ENCODE measurements at regions not wholly inside any gene's neighbourhood (a gene's known extent, or its start where the extent isn't known, plus 50 kb on each side); places are given as distances from the start of the nearest gene placed in this dataset.
"Not testable (repeated sequence)": the region's sequence is repeated elsewhere in the genome, so short reads cannot be mapped to it uniquely, and the experiment has no call there.

- no peaks in the 10 kb centered on the region for H3K27me3 ChIP-seq (ENCODE audit: control insufficient read depth in 3 of 3, insufficient read depth in 3 of 3, low read length in 2 of 3)
- H3K9ac ChIP-seq (ENCODE audit: insufficient read depth in 1 of 2, low read length in 2 of 2), result no peak overlapping the region
- H3K36me3 ChIP-seq (ENCODE audit: control insufficient read depth in 4 of 4, insufficient read depth in 4 of 4, low read length in 4 of 4), result no peaks in the 10 kb centered on the region
- DNase-seq, result no peak
- no peaks in the 10 kb centered on the region for H3K4me1 ChIP-seq (ENCODE audit: control insufficient read depth in 5 of 5, insufficient read depth in 5 of 5, low read length in 5 of 5)
- no peak overlapping the region for H3K27ac ChIP-seq (ENCODE audit: low read depth in 1 of 2, low read length in 1 of 2)
- 62 to 76% methylated on average over 1 of the region's 1 CpG for WGBS, 2 donors
- H3K4me3 ChIP-seq, result no peak overlapping the region
- no peak for ATAC-seq (ENCODE audit: insufficient read depth, low FRiP score)
- H3K9me3 ChIP-seq (ENCODE audit: control insufficient read depth in 4 of 4, insufficient read depth in 3 of 4, low read length in 3 of 4), result no peaks in the 10 kb centered on the region
- TF ChIP-seq, protein P1, sequence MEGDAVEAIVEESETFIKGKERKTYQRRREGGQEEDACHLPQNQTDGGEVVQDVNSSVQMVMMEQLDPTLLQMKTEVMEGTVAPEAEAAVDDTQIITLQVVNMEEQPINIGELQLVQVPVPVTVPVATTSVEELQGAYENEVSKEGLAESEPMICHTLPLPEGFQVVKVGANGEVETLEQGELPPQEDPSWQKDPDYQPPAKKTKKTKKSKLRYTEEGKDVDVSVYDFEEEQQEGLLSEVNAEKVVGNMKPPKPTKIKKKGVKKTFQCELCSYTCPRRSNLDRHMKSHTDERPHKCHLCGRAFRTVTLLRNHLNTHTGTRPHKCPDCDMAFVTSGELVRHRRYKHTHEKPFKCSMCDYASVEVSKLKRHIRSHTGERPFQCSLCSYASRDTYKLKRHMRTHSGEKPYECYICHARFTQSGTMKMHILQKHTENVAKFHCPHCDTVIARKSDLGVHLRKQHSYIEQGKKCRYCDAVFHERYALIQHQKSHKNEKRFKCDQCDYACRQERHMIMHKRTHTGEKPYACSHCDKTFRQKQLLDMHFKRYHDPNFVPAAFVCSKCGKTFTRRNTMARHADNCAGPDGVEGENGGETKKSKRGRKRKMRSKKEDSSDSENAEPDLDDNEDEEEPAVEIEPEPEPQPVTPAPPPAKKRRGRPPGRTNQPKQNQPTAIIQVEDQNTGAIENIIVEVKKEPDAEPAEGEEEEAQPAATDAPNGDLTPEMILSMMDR (IDR thresholded peaks at IDR 0.05; ENCODE audit: control extremely low read depth, extremely low read depth), result no peak
Measured at GRCh38 chr4:116627545-116627944, 457.8 kb downstream of the TRAM1L1 start.

- WGBS, 2 donors, result 60 to 66% methylated on average over 8 of the region's 8 CpGs
- H3K27me3 ChIP-seq (ENCODE audit: control insufficient read depth in 3 of 3, insufficient read depth in 3 of 3, low read length in 2 of 3); ATAC-seq (ENCODE audit: insufficient read depth, low FRiP score); H3K27ac ChIP-seq (ENCODE audit: low read depth in 1 of 2, low read length in 1 of 2); H3K9me3 ChIP-seq (ENCODE audit: control insufficient read depth in 4 of 4, insufficient read depth in 3 of 4, low read length in 3 of 4); H3K4me3 ChIP-seq; DNase-seq; H3K4me1 ChIP-seq (ENCODE audit: control insufficient read depth in 5 of 5, insufficient read depth in 5 of 5, low read length in 5 of 5); H3K36me3 ChIP-seq (ENCODE audit: control insufficient read depth in 4 of 4, insufficient read depth in 4 of 4, low read length in 4 of 4); H3K9ac ChIP-seq (ENCODE audit: insufficient read depth in 1 of 2, low read length in 2 of 2): not testable (repeated sequence)
Measured at GRCh38 chr4:116619508-116619907, 465.9 kb downstream of the TRAM1L1 start.

GRCh38 chr4:116618638-116619037 is 466.7 kb downstream of the TRAM1L1 start:
- TF ChIP-seq, protein P1 (IDR thresholded peaks at IDR 0.05; ENCODE audit: control extremely low read depth, extremely low read depth), result no peak

GRCh38 chr4:116603096-116603495 is 482.3 kb downstream of the TRAM1L1 start:
- Histone ChIP-seq H3K4me3 (no peak overlapping the region), H3K27me3 (ENCODE audit: control insufficient read depth in 3 of 3, insufficient read depth in 3 of 3, low read length in 2 of 3) (no peaks in the 10 kb centered on the region), H3K36me3 (ENCODE audit: control insufficient read depth in 4 of 4, insufficient read depth in 4 of 4, low read length in 4 of 4) (no peaks in the 10 kb centered on the region), H3K4me1 (ENCODE audit: control insufficient read depth in 5 of 5, insufficient read depth in 5 of 5, low read length in 5 of 5) (no peaks in the 10 kb centered on the region), H3K27ac (ENCODE audit: low read depth in 1 of 2, low read length in 1 of 2) (no peak overlapping the region), H3K9ac (ENCODE audit: insufficient read depth in 1 of 2, low read length in 2 of 2) (no peak overlapping the region), H3K9me3 (ENCODE audit: control insufficient read depth in 4 of 4, insufficient read depth in 3 of 4, low read length in 3 of 4) (peaks cover 0 to 8% (median 0%) of the 10 kb centered on the region in 4 donors)
- DNase-seq (no peak), ATAC-seq (ENCODE audit: insufficient read depth, low FRiP score) (no peak)
- TF ChIP-seq, protein P1 (IDR thresholded peaks at IDR 0.05; ENCODE audit: control extremely low read depth, extremely low read depth), result no peak
- WGBS, 2 donors, result 46 to 75% methylated on average over 2 of the region's 2 CpGs

More at GRCh38 chr4:116618638-116619037, 466.7 kb downstream of the TRAM1L1 start:
- Histone ChIP-seq H3K4me3 (no peak overlapping the region), H3K9me3 (ENCODE audit: control insufficient read depth in 4 of 4, insufficient read depth in 3 of 4, low read length in 3 of 4) (no peaks in the 10 kb centered on the region), H3K4me1 (ENCODE audit: control insufficient read depth in 5 of 5, insufficient read depth in 5 of 5, low read length in 5 of 5) (no peaks in the 10 kb centered on the region), H3K27ac (ENCODE audit: low read depth in 1 of 2, low read length in 1 of 2) (no peak overlapping the region), H3K9ac (ENCODE audit: insufficient read depth in 1 of 2, low read length in 2 of 2) (no peak overlapping the region), H3K36me3 (ENCODE audit: control insufficient read depth in 4 of 4, insufficient read depth in 4 of 4, low read length in 4 of 4) (no peaks in the 10 kb centered on the region), H3K27me3 (ENCODE audit: control insufficient read depth in 3 of 3, insufficient read depth in 3 of 3, low read length in 2 of 3) (no peaks in the 10 kb centered on the region)
- ATAC-seq (ENCODE audit: insufficient read depth, low FRiP score) (no peak), DNase-seq (no peak)
- WGBS, 2 donors, result 11 to 26% methylated on average over 1 of the region's 1 CpG

All from lung (tissue), 11 donors.